Heart left ventricle (tissue), 16 donors: ENCODE measurements at regions not wholly inside any gene's neighbourhood (a gene's known extent, or its start where the extent isn't known, plus 50 kb on each side); places are given as distances from the start of the nearest gene placed in this dataset.

Experiments
- ATAC-seq, 4 donors: fragments of 200-7000 bp; cut with Tn5 transposase; one replicate each; pipeline ENCODE4 v1.9.1; 2020 to 2022; ENCODE audit warnings: moderate library complexity in 4 of 4, mild to moderate bottlenecking in 3 of 4, moderate number of reproducible peaks in 1 of 4
- DNase-seq, 5 donors: peaks; one replicate each; pipeline ENCODE4 v3.0.0-alpha.2; 2020
- H3K27ac ChIP-seq, 12 donors: fragments of 200-600 bp; sonication (generic) in 4 of 12; one replicate each; pipeline versions ENCODE4 v1.5.0 to v1.8.0; 2016 to 2022; ENCODE audit warnings: mild to moderate bottlenecking in 2 of 12
- H3K27me3 ChIP-seq, 9 donors: fragments of 200-600 bp; sonication (generic) in 2 of 9; one replicate each; pipeline versions ENCODE4 v1.5.1 to v1.8.0; 2016 to 2022; ENCODE audit warnings: mild to moderate bottlenecking in 3 of 9
- H3K36me3 ChIP-seq, 9 donors: fragments of 200-600 bp; sonication (generic) in 2 of 9; one replicate each; pipeline versions ENCODE4 v1.5.0 to v1.8.0; 2018 to 2022; ENCODE audit warnings: mild to moderate bottlenecking in 2 of 9
- H3K4me1 ChIP-seq, 12 donors: fragments of 200-600 bp; sonication (generic) in 4 of 12; one replicate each; pipeline versions ENCODE4 v1.5.0 to v1.8.0; 2016 to 2022; ENCODE audit warnings: mild to moderate bottlenecking in 3 of 12
- H3K4me3 ChIP-seq, 12 donors: fragments of 200-600 bp; sonication (generic) in 4 of 12; one replicate each; pipeline versions ENCODE4 v1.5.0 to v1.8.0; 2017 to 2022; ENCODE audit warnings: mild to moderate bottlenecking in 9 of 12, moderate library complexity in 4 of 12
- H3K9me3 ChIP-seq, 12 donors: fragments of 200-600 bp; sonication (generic) in 4 of 12; one replicate each; pipeline versions ENCODE4 v1.5.0 to v1.8.0; 2016 to 2022; ENCODE audit warnings: mild to moderate bottlenecking in 1 of 12
- POLR2A ChIP-seq, 2 donors: fragments of 450-650 bp; IDR thresholded peaks; one replicate each; pipeline ENCODE4 v1.6.1; 2017; ENCODE audit warnings: antibody characterized with exemption in 2 of 2, mild to moderate bottlenecking in 2 of 2, moderate library complexity in 2 of 2
- WGBS, 4 donors: extraction: QIAGEN DNeasy Blood & Tissue Kit in 2 of 4; methylation state at CpG; one replicate each; pipeline versions ENCODE4 v1.1.5 to v1.1.7; 2013 to 2018; 5-methylcytosine and 5-hydroxymethylcytosine counted together
- intact Hi-C, 10 donors: fragments of 100-400 bp; cut with DNase I; formaldehyde crosslinking; loops; one replicate each; pipeline versions ENCODE4 v1.11.1 to v1.14.2; 2022
- TF ChIP-seq, protein P1 (sequence below), 12 donors: fragments of 200-600 bp; sonication (generic) in 4 of 12; IDR thresholded peaks; one replicate each; pipeline versions ENCODE4 v1.5.0 to v1.8.0; 2018 to 2022; ENCODE audit warnings: antibody characterized with exemption in 12 of 12, mild to moderate bottlenecking in 5 of 12
- donor health status: ischemic (EF 13 %, LVEDD 7.1; RV severe dilation, severe dysfunction).
- donor health status: healthy with polysubstance abuse.
- donor health status: DM: no; HTN: yes; CAD: no.
- donor health status: DM: no; HTN: no; CAD: no.
- donor health status: ischemic (EF 25% LVEDD 6.9; RV normal size, moderate dysfunction).
- donor health status: ischemic (EF 25% LVEDD 5.7; RV mildly dilated, moderate dysfunction).
- donor health status: healthy.
- donor health status: DM: yes; HTN: yes; CAD: no.
- donor health status: ischemic (EF 35%, LVEDD 5.7; RV mildly dilated, moderate dysfunction).
- donor health status: nonischemic (EF 11% LVEDD 7.7; RV severe dilation, severe dysfunction).
- donor health status: DM: yes; HTN: yes; CAD: no.
- donor health status: PGD.
- donor health status: ischemic (EF 29% LVEDD 5.4; RV normal size, mild dysfunction).
- donor health status: nonischemic (EF 23%, LVEDD 6.1; RV moderate dilation, normal function).

DNA sequence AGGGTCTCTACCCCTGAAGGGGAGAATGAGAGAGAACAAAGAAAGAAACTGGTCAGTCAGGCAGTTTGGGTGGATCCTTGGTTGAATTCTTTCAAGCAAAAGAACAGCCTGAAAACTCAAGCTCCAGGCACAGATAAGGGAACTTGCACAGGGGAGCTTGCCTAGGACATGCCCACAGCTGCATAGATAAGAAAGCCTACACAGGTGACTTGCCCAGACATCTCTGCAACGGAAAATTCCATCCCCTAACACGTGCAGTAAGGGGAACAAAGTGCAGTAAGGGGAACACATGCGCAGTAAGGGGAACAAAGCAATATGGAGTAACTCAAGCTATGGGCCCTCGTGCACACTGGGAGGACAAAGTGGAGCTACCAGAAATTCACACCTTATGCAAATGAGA lies 540.1 kb upstream of the MIS18BP1 start:
- Histone ChIP-seq H3K27ac (no peak overlapping the region), H3K4me1 (no peaks in the 10 kb centered on the region), H3K27me3 (no peaks in the 10 kb centered on the region), H3K4me3 (no peak overlapping the region), H3K36me3 (no peaks in the 10 kb centered on the region), H3K9me3 (peaks cover 0 to 13% (median 0%) of the 10 kb centered on the region in 12 donors)
- intact Hi-C loops = no loop called here
- 66 to 77% (median 74%) methylated on average over 4 of the region's 4 CpGs for WGBS, 4 donors
- ATAC-seq = no peak
- TF ChIP-seq, protein P1, sequence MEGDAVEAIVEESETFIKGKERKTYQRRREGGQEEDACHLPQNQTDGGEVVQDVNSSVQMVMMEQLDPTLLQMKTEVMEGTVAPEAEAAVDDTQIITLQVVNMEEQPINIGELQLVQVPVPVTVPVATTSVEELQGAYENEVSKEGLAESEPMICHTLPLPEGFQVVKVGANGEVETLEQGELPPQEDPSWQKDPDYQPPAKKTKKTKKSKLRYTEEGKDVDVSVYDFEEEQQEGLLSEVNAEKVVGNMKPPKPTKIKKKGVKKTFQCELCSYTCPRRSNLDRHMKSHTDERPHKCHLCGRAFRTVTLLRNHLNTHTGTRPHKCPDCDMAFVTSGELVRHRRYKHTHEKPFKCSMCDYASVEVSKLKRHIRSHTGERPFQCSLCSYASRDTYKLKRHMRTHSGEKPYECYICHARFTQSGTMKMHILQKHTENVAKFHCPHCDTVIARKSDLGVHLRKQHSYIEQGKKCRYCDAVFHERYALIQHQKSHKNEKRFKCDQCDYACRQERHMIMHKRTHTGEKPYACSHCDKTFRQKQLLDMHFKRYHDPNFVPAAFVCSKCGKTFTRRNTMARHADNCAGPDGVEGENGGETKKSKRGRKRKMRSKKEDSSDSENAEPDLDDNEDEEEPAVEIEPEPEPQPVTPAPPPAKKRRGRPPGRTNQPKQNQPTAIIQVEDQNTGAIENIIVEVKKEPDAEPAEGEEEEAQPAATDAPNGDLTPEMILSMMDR (IDR thresholded peaks at IDR 0.05) = no peak
- TF ChIP-seq POLR2A (IDR thresholded peaks at IDR 0.05) = no peak
- DNase-seq = no peak

DNA sequence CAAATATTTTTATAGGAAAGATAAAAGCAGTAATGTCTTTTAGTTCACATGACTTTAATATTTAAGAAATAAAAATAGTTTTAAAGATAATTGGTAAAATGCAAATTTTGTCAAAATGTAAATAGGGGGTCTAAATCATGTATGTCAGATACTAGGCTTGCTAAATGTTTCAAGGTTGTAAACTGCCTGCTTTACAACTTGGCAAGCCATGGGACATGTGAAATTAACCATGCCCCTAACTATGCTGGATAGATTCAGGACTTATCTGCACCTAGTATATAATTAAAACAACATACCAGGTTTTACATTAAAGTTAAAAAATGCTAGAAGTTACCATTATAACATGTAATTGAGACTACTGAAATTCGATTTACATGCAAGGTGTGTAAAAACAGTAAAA lies 537.3 kb upstream of the MIS18BP1 start:
- Histone ChIP-seq H3K36me3 (no peaks in the 10 kb centered on the region), H3K4me3 (no peak overlapping the region), H3K9me3 (peaks cover 0 to 35% (median 11%) of the 10 kb centered on the region in 12 donors), H3K4me1 (no peaks in the 10 kb centered on the region), H3K27me3 (no peaks in the 10 kb centered on the region), H3K27ac (no peak overlapping the region)
- no peak for TF ChIP-seq POLR2A (IDR thresholded peaks at IDR 0.05)
- TF ChIP-seq, protein P1 (IDR thresholded peaks at IDR 0.05) = no peak
- WGBS, 4 donors = 52 to 69% (median 59%) methylated on average over 1 of the region's 1 CpG
- no peak for DNase-seq
- no peak for ATAC-seq
- intact Hi-C loops = no loop called here

DNA sequence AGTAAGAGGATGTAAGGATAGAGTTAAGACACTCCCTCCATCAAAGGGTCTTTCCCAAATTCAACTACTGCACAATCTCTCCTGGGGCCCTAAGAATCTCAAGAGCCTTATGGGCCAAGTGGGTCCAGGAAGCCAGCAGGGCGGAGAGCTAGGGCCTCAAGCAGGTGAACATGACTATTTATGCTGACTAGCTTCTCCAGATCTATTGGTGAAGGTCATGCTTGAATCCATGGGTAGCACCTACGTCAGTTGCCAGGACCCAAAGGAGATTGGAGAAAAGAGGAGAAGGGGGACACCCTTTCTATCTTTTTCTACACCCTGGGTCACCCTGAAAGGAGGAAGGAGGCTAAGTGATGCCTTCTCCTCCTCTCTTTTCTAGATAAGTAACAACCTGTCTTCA lies 534.2 kb upstream of the MIS18BP1 start:
- no peaks in the 10 kb centered on the region for H3K4me1 ChIP-seq
- 35 to 80% (median 70%) methylated on average over 2 of the region's 2 CpGs for WGBS, 4 donors
- H3K36me3 ChIP-seq = no peaks in the 10 kb centered on the region
- TF ChIP-seq, protein P1 (IDR thresholded peaks at IDR 0.05) = no peak
- no peak for TF ChIP-seq POLR2A (IDR thresholded peaks at IDR 0.05)
- H3K9me3 ChIP-seq = peaks cover 0 to 57% (median 14%) of the 10 kb centered on the region in 12 donors
- no peak overlapping the region for H3K27ac ChIP-seq
- intact Hi-C loops = no loop called here
- no peak for ATAC-seq
- H3K27me3 ChIP-seq = no peaks in the 10 kb centered on the region
- DNase-seq = no peak
- H3K4me3 ChIP-seq = no peak overlapping the region

DNA sequence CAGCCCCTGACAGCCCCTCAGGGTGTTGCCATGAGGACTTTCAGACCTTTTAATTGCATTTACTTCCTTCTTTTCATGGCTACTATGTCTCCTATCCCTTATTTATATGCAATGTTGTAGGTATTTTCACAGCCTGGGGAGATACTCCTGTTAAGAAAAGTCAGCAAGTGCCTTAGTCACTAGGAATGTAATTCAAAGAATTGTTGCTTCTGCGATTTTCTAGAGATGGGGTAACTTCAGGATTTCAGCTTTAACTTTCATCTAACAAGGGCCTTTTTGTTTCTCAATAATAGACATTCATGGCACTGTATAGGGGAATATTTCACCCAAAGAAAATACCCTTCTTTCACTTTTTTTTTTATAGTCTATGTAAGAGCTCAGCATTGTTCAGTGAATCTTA lies 533.3 kb upstream of the MIS18BP1 start:
- intact Hi-C loops = no loop called here
- H3K27ac ChIP-seq = no peak overlapping the region
- no peaks in the 10 kb centered on the region for H3K36me3 ChIP-seq
- no peak for TF ChIP-seq POLR2A (IDR thresholded peaks at IDR 0.05)
- TF ChIP-seq, protein P1 (IDR thresholded peaks at IDR 0.05) = no peak
- peaks cover 0 to 57% (median 14%) of the 10 kb centered on the region in 12 donors for H3K9me3 ChIP-seq
- DNase-seq = no peak
- no peak for ATAC-seq
- no peaks in the 10 kb centered on the region for H3K4me1 ChIP-seq
- H3K27me3 ChIP-seq = no peaks in the 10 kb centered on the region
- 61 to 70% (median 66%) methylated on average over 1 of the region's 1 CpG for WGBS, 4 donors
- no peak overlapping the region for H3K4me3 ChIP-seq
